HG03442 (cell line): ENCODE measurements at regions not wholly inside any gene's neighbourhood (a gene's known extent, or its start where the extent isn't known, plus 50 kb on each side); places are given as distances from the start of the nearest gene placed in this dataset.

ENCODE experiments used
- ATAC-seq: cut with Tn5 transposase; IDR thresholded peaks from one replicate; pipeline ENCODE4 v1.9.1; 2021; ENCODE audit warnings: mild to moderate bottlenecking, moderate library complexity; ENCODE audit not compliant: unreplicated experiment

DNA sequence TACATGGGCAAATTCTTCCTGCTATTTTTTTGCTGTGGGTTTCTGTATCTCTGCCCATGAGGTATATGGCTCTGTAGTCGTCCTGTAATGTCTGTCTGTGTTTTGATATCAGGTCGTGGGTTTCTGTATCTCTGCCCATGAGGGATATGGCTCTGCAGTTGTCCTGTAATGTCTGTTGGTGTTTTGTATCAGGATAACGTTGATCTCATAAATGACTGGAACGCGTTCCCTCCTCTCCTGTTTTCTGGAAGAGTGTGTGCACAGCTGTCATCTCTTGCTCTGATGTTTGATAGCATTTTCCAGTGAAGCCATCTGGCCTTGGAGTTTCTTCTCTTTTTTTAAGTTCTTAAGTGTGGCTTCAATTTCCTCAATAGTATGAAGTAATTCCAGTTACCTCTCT lies 57.2 kb downstream of the SOX1 start:
- ATAC-seq, result no peak

DNA sequence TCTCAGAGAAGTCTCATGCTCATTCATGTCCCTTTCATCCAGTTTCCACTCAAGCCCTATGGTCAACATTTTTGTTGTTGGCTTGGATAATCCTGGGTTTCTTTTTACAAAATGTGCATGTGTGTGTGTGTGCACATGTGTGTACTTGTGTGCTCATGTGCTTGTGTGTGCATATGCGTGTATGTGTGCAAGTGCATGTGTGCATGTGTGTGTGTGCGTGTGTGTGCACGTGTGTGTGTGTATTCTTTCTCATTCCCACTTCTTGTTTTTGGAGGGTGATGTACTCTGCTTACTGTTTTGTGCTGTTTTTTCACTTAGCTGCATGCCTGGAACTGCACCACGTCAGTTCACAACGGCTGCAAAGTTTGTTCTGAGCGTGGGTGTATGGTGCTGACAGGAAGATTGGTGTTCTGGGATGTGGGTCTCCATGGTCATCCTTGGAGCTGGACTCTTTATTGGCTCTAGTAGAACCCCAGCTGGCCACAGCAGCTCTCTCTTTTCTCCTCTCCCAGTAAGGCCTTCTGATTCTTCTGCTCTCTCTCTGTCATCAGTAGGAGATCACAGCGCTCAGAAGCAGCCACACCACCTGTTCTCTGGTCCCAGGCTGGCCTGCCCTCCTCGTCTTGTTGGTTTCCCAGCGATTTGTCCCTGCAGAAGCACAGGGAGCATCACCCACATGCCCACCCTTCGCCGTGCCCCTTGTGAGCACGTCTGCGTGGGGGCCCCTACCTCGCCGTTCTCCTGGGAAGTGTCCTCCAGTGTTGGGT lies 60.8 kb downstream of the SOX1 start:
- no peak for ATAC-seq

DNA sequence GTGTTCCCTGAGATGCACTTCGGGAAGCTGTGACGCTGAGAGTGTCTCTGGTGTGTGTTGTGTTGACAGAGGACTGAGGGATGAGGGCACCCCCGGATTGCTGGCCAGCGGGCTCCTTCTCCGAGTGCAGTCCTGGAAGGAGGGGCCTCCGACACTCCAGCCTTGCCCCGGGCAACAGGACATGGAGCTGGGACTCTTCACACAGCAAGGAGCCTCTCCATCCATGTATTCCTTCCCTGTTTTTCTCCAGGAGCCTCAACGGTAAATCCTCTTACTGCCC lies 61.3 kb downstream of the SOX1 start:
- no peak for ATAC-seq

DNA sequence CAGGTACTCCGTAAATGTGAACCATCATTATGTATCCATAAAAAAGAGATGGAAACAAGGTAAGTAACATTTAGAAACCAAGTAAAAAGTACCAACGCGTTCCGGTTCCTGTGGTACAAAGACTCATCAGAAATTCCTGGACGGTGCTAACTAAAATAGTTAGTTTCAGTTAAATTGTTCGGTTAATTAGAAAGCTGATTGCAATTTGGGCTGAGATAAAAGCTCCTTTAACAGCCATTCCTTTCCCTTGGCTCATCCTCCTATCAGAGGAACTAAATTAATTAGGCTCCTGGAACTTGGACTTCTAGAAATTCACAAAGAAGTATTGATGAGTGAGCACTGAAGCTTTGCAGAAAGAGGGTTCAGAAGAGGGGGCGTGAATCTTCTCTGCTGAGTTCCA lies 63.5 kb downstream of the SOX1 start:
- no peak for ATAC-seq

DNA sequence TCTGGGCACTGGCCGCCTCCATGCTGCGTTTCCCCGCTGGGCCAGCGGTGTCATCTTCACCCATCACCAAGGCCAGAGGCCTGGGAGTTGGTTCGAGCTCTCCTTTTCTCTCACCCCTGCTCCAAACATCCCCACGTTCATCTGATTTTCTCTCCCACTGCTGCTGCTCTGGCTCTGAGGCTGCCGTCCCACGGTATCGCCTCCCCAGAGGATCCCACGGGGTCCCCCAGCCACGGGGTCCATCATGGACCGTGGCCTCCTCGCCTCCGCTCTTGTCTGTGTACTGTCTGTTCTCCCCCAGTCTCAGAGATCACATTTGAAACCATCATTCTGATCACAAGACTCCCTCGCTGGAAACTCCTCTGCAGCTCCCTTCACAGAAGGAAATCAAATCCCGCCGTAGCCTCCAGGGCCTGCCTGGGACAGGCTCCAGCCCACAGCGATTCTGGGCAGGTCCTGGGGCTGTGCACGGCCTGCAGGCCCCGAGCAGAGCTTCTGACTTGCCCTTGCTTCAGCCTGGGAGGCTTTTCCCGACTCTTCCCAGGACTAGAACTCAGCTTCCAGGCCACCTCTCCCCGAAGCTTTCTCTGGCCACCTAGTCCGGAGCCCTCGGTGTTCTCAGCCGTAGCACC lies 64.2 kb downstream of the SOX1 start:
- ATAC-seq, result no peak

DNA sequence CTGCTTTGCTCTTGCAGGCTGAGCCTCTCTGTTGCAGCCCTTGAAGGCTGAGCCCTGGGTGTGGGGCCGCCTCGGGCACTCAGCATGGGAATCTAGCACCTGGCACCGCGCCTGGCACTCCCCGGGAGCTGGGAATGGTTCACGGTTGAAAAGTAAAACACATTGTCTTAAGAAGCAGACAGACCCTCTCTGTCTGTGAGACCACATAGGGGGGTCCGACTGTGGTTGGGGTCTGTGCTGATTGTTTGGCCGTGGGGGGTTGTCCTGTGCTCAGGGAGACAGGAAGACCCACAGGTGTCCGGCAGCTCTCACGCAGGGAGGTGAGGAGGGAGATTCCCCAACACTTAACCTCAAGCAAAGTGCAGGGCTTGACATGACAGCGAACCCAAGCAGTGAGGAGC lies 64.8 kb downstream of the SOX1 start:
- no peak for ATAC-seq

DNA sequence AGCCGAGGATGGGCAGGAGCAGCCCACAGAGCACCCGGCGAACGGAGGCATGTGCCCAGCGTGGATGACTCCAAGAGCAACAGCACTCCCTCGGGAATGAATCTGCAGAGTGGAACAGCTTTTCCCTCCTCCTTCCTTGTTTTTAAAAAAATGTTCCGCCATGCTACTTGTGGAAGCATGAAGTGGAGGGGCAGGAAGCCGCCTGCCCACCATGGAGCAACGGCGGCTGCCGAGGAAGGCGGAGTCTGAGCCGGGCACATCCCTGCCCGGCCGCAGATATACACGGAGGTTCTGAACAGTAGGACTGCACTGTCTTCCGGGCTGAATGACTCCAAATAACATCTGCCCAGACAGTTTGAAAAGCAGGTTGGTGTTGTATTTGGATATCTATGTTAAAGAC lies 65.2 kb downstream of the SOX1 start:
- no peak for ATAC-seq

DNA sequence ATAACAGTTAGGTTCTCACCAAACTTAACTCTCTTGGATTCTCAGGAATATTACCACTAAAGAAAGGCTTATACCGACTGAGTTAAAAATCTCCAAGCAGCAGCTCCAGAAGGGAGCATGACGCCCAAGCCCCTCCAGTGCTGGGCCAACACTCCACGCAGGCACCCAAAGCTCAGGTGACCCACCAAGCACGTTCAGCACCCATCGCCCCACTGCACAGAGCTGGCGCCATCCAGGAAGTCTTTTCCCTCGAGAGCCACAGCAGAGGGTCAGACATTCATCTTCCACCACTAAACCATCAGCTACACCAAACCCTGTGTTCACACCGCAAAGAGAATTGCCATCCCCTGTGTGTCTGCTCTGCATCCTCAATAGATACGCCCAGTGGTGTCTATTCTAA lies 65.7 kb downstream of the SOX1 start:
- ATAC-seq, result no peak

DNA sequence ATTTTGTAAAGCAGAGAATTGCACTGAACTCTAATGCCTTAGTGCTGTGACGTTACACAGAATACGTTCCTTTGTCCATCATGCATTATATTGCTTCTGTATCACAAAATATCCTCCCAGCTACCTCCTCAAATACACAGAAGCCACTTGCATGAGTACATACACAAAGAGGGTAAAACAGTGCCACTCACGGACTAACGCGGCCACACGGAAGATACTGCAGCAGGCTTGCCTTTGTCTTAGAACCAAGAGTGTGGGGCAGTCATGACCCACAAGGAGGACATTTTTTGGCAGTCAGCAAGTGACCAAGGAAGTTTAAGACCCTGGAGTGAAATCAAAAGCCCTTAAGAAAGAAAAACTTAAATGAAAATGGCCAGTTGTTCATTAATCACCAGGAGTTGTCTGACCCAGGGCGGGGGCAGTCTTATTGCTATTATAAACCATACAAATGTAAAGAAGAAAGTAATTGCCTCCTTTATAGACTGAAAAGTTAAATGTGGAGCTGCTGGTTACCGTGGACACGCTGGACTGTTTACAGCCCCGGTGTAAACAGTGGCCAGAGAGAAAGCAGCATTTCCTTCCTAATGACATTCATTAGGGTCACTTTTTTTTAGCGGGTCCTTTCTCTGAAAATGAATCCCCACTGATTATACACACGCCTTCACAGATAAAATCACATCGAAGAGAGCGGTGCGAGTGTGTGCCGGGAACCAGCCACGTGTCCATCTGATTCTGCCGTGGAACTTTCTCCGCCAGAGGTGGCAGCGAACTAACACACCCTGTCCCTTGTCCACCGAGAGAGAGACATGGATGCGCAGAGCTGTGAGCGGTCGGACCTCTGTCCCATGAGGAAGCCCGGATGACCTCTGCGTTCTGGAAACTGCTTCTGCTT lies 66.8 kb downstream of the SOX1 start:
- ATAC-seq, result no peak

DNA sequence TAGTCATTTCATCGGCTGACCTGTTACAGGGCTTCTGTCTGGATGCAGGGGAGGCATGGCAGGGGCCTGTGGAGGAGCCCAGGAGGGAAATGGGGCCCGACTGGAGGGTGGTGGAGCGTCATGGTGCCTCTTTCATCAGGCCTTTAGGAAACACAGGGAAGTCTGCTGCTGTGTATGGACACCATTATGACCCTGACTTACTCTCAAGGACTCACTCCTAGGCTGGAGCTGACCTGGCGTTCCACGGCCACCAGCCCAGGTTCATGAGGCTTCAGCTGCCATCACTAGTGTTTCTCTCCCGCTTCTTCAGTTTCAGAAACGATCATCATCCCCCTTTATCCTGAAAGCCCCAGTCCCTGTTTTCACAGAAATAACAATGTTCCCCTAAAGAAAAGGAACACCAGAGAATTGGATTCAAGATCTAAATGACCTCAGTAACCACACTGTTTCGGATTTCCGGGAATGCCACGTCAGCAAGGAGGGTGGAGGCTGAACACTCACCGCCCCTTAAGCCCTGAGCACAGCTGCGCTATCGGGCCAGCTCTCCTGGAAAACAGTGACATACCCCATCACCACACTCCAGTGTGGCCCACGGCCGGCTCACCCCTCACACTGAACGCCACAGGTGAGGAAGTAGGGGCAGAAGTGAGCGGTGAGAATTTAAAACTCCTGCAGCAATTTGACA lies 67.6 kb downstream of the SOX1 start:
- ATAC-seq, result no peak

DNA sequence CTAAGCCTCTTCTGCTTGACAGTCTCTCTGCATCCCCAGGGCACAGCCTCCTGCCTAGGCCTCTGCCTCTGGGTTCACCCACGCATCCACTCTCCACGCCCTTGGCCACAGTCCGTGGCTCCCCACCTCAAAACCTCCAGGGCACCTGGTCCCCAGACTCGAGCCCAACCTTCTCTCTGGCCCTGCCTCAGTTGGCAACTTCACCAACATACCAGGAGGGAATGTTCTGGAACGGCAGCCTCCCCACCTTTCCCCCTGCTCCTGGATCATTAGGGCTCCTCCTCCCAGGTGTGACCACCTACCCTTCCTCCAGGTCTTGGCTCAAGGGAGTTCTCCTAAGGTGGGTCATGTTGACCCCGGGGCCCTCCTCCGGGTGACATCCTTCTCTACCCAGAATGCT lies 69.1 kb downstream of the SOX1 start:
- ATAC-seq, result no peak

DNA sequence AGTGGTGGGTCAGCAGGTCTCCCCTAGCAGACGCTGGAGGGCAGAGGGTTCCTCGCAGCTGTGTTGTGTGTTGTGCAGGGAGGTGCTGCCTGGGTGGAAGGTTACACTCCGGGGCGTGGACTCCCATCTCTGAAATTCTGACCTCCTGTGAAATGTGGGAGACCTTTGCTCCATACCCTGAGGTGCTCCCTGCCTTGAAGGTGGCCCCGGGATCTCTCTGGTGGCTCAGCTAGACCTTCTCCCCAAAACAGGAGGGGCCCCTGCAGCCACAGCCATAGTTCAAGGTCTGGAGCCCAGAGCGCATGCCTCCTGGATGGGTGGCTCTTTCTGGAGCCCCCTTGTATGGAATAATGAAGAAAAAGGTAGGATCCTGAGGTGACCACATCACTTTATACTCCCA lies 70.2 kb downstream of the SOX1 start:
- no peak for ATAC-seq

DNA sequence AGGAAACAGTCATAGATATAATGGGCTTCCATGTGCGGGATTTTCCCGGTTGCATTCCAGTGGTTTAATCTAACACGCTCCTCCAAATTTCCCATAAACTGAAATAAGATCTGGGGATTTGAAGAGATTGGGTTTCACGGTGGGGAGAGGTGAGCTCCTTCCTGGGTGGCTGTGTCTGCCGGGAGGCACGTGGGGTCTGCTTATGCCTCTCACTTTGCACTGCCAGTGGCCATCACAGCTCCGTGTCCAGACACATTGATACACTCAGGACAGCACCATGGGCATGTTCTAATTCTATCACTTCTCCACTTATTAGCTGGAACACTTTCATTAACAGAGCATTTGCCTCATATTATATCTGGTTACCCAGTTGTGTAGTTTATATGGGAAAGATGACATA lies 73.4 kb downstream of the SOX1 start:
- ATAC-seq, result no peak

DNA sequence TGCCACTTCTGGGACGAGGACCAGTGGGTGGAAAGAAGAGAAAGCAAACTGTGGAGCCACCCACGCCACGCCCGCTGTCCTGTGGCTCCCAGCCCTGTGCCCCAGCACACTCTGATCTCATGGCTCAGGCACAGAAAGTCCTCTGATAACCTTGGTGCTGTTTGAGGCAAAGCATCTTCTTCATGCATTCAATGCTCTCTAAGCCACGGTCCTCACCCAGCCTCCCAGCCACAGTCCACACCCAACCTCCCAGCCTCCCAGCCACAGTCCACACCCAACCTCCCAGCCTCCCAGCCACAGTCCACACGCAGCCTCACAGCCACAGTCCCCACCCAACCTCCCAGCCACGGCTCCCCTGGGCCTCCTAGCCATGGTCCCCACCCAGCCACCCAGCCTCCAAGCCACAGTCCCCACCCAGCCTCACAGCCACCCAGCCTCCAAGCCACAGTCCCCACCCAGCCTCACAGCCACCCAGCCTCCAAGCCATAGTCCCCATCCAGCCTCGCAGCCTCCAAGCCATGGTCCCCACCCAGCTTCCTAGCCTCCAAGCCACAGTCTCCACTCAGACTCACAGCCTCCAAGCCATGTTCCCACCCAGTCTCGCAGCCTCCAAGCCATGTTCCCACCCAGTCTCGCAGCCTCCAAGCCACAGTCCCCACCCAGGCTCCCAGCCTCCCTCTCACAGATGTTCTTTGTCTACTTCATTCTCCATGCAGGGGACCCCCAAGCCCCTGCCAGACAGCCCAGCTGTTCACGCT lies 74.9 kb downstream of the SOX1 start:
- no peak for ATAC-seq

DNA sequence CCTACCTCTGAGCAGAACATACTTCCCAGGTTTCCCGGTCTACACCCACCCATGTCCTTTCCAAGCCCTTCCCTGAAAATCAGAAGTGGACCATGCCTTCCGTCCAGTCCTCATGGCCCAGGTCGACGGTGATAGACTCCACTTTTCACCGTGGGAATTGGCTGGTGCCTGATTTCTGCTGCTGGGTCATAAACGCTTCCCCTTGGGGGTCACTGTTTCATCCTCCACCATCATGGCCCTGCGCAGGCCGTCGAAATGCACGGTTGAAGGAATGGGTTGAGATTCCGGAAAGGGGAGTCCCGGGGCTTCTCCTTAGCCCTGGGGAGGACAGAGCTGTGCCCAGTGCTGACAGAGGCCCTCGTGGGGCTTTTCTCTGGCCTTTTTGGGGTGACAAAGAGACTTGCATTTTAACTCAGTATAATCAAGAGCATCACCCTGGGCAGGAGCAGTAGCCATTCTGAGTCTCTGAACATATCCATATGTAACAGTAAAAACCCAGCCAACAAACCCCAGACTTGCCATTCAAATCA lies 75.5 kb downstream of the SOX1 start:
- no peak for ATAC-seq

DNA sequence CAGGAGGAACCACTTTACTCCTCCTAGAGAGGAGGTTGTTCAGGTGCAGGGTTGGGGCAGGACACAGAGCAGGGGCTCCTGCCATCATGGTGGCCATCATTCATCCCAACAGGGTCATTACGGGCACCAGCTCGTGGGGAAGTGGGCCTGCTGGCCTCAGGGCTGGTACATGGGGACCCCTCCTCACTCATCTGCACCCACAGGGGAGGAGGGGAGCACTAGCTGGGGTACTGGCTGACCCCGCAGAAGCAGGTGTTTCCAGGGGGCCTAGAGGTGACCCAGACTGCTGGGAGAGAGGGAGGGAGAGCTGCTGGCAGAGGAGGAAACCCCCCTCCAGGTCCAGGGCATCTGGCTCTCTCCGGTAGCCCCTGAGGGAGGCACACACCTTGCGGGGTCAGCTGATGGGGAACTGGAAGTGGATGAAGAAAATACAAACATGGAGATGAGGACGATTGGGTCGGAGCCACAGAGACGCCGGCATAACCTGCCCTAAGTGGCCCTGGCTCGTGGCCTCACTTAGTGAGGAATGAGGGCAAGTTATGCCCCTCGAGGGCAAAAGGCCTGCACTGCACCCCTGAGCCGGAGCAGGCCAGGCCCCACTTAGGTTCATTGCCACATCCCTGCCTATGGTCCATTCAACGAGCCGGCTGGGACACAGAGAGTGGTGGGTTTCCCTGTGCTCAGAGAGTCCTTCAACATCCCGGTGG lies 76.2 kb downstream of the SOX1 start:
- ATAC-seq, result no peak

DNA sequence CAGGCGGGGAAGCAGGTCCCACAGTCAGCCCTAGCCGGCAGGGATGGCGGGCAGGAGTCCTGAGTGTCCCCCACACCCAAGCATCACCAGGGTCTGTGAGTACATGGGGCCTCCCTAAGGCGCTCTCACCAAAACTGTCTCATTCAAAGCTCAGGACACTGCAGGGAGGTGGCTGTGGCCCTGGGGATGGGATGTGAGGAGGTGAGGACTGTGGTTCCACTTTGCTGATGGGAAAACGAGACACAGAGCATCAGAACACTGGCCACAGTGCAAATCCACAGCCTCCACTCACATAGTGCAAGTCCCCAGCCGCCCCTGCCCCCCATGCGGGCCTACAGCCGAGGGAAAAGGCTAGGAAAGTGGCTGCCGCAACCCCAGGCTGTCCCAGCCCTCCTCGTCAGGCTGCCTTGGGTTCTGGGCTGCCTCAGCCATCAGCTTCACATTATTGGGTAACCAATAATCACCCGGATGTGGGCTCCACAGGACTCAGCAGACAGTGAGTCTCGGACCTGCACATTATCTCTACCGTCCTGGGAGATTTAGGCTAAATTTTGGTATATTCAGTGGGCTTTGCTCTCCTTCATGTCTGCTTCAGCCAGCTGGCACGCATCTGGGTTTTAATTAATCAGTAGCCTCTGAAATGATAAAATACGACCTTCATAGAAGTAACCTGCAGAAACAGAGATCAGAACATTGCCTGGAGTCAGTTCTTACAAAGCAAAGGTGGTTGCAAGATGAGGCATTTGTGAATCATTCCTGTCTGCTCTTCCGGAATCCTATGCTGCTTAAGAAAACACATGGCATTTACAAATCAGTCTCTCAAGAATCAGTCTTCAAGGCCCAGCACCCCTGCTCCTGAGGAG lies 77.0 kb downstream of the SOX1 start:
- ATAC-seq, result no peak

DNA sequence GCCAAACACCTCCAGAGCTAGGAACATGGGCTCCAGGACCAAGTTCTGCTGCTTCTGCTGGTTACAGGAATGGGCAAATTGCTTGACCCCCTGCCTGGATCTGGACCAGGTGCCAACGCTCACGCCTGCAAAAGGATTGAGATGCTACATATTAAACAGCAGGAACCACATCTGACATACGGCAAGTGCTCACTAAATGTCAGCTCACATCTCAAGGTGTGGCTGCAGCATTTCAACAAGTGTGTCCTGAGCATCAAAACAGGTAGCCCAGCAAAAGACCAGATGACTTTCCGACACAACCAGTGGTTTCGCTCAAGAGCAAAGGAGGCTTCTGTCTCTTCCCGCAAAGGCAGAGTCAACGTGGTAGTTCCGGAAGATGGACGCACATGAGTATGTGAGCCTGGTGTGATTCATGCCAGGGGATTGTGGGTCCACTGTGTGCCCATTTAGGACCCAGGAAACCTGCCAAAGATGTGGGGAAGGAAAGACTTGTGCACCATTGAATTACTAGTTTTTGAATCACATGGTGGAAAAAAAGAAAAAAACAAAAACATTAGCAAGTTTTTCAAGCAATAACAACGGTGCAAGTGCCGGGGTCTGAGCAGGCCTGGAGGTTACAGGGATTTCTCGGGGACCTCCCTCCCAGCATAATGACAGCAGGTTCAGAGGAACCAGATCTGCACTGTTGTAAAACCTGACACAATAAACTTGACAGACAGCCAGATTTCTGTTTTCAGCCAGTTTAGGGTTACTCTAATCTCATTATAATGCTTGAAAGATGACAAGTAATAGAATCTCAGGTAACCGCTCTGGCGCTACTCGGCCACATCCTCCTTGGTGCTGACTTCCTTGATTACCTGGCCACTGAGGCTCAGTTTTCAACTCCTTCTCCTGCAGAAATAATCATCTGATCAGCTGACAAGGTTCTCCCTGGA lies 77.9 kb downstream of the SOX1 start:
- no peak for ATAC-seq
